Suprapubic skin (tissue), 4 donors: ENCODE measurements at regions not wholly inside any gene's neighbourhood (a gene's known extent, or its start where the extent isn't known, plus 50 kb on each side); places are given as distances from the start of the nearest gene placed in this dataset.

Experiments
- DNase-seq, 2 donors: peaks; one replicate each; pipeline ENCODE4 v3.0.0-alpha.2; 2019; ENCODE audit warnings: low spot score in 2 of 2
- H3K27ac ChIP-seq: fragments of 200-600 bp; sonication (generic); one replicate; pipeline ENCODE4 v1.5.1; 2019
- H3K27me3 ChIP-seq: fragments of 200-600 bp; sonication (generic); one replicate; pipeline ENCODE4 v1.5.1; 2019
- H3K36me3 ChIP-seq: fragments of 200-600 bp; sonication (generic); one replicate; pipeline ENCODE4 v1.5.1; 2019
- H3K4me1 ChIP-seq: fragments of 200-600 bp; sonication (generic); one replicate; pipeline ENCODE4 v1.5.1; 2019
- H3K4me3 ChIP-seq: fragments of 200-600 bp; sonication (generic); one replicate; pipeline ENCODE4 v1.5.1; 2019; ENCODE audit warnings: mild to moderate bottlenecking
- H3K9me3 ChIP-seq: fragments of 200-600 bp; sonication (generic); one replicate; pipeline ENCODE4 v1.5.1; 2019
- CTCF ChIP-seq, 2 donors: fragments of 200-600 bp in 1 of 2; fragments of 450-650 bp in 1 of 2; sonication (generic) in 1 of 2; IDR thresholded peaks; one replicate each; pipeline ENCODE4 v1.5.1; 2016 to 2019; ENCODE audit warnings: antibody characterized with exemption in 2 of 2, mild to moderate bottlenecking in 1 of 2, moderate library complexity in 1 of 2
- EP300 ChIP-seq: sonication (generic); formaldehyde crosslinking; IDR thresholded peaks from one replicate; pipeline ENCODE4 v1.6.1; 2017; ENCODE audit warnings: antibody characterized with exemption
- POLR2A ChIP-seq, 2 donors: fragments of 450-650 bp; IDR thresholded peaks; one replicate each; pipeline ENCODE4 v1.6.1; 2017; ENCODE audit warnings: antibody characterized with exemption in 2 of 2, mild to moderate bottlenecking in 2 of 2, moderate library complexity in 2 of 2
- POLR2AphosphoS5 ChIP-seq, 3 donors: sonication (generic); formaldehyde crosslinking; IDR thresholded peaks; one replicate each; pipeline ENCODE4 v1.6.1; 2017; ENCODE audit warnings: antibody characterized with exemption in 3 of 3
- WGBS: methylation state at CpG from one replicate; pipeline ENCODE4 v1.1.5; 2018; 5-methylcytosine and 5-hydroxymethylcytosine counted together

DNA sequence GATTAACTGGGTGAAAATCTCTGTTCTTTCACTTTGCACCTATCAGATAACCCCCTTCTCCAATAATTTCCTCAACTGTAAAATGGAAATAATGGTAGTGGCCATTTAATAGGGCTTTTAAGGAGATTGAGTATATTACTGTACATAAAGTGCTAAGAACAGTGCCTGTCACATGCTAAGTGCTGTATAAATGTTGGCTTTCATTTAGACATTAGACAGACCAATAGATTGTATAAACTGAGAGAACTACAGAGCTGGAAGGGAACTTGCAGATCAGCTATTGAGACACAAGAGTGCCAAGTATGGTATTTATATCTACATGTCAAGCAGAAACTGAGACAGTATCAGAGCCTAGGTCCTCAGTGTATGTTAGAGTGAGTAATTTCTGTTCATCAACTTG, 934.7 kb downstream of the PLA2G4A start:
- no peaks in the 10 kb centered on the region for H3K36me3 ChIP-seq
- no peaks in the 10 kb centered on the region for H3K9me3 ChIP-seq
- H3K4me1 ChIP-seq, result no peaks in the 10 kb centered on the region
- TF ChIP-seq POLR2AphosphoS5 (IDR thresholded peaks at IDR 0.05), result no peak
- no peak for TF ChIP-seq CTCF (IDR thresholded peaks at IDR 0.05)
- no peak for TF ChIP-seq EP300
- no peak for TF ChIP-seq POLR2A (IDR thresholded peaks at IDR 0.05)
- H3K27me3 ChIP-seq, result no peaks in the 10 kb centered on the region
- H3K4me3 ChIP-seq, result no peak overlapping the region
- H3K27ac ChIP-seq, result no peak overlapping the region
- no peak for DNase-seq

DNA sequence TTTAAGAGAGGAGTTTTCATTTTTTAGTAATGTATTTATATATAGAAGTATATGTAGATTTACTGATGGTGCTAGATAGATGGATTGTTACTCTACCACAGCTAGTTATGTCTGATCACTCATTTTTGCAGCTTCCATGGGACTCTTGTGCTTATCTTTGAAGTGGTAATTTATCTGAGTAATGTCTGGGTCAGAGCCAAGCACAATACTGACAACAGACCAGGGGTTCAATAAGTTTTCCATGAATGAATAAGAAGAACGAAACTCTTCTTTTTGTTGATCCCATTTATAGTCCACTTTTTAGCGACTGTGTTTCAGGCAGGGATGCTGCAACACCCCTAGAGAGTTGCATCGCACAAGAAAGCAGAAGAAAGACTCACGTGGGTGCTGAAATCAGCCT, 935.2 kb downstream of the PLA2G4A start:
- DNase-seq, result no peak
- H3K4me3 ChIP-seq, result no peak overlapping the region
- no peak for TF ChIP-seq POLR2A (IDR thresholded peaks at IDR 0.05)
- no peak for TF ChIP-seq POLR2AphosphoS5 (IDR thresholded peaks at IDR 0.05)
- TF ChIP-seq CTCF (IDR thresholded peaks at IDR 0.05), result no peak
- no peak for TF ChIP-seq EP300
- no peak overlapping the region for H3K27ac ChIP-seq
- no peaks in the 10 kb centered on the region for H3K4me1 ChIP-seq
- H3K27me3 ChIP-seq, result no peaks in the 10 kb centered on the region
- H3K9me3 ChIP-seq, result no peaks in the 10 kb centered on the region
- WGBS, result 86% methylated on average over 4 of the region's 4 CpGs
- no peaks in the 10 kb centered on the region for H3K36me3 ChIP-seq

GRCh38 chr1:187771396-187771795, 942.6 kb downstream of the PLA2G4A start:
- no peak for TF ChIP-seq POLR2AphosphoS5 (IDR thresholded peaks at IDR 0.05)
- TF ChIP-seq CTCF (IDR thresholded peaks at IDR 0.05), result no peak
- TF ChIP-seq EP300, result no peak
- TF ChIP-seq POLR2A (IDR thresholded peaks at IDR 0.05), result no peak
- Histone ChIP-seq H3K27me3 (no peaks in the 10 kb centered on the region), H3K4me1 (no peaks in the 10 kb centered on the region), H3K27ac (no peak overlapping the region), H3K9me3 (no peaks in the 10 kb centered on the region), H3K4me3 (no peak overlapping the region), H3K36me3 (no peaks in the 10 kb centered on the region)
- no peak for DNase-seq
- 32% methylated on average over 2 of the region's 2 CpGs for WGBS

DNA sequence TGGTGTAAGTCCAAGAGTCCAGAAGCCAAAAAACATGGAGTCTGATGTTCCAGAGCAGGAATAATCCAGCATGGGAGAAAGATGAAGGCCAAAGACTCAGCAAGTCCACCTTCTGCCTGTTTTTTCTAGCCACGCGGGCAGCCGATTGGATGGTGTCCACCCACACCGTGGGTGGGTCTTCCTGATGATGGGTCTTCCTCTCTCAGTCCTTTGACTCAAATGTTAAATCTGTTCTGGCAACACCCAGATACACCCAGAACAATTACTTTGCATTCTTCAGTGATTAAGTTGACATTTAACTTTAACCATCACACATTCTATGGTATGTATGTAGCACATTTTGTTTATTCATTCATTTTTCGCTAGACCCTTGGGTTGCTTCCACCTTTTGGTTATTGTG, 944.4 kb downstream of the PLA2G4A start:
- H3K9me3 ChIP-seq, result no peaks in the 10 kb centered on the region
- 89% methylated on average over 5 of the region's 5 CpGs for WGBS
- no peak for TF ChIP-seq POLR2A (IDR thresholded peaks at IDR 0.05)
- TF ChIP-seq CTCF (IDR thresholded peaks at IDR 0.05), result no peak
- no peak overlapping the region for H3K4me3 ChIP-seq
- H3K27me3 ChIP-seq, result no peaks in the 10 kb centered on the region
- H3K4me1 ChIP-seq, result no peaks in the 10 kb centered on the region
- H3K27ac ChIP-seq, result no peak overlapping the region
- no peak for DNase-seq
- H3K36me3 ChIP-seq, result no peaks in the 10 kb centered on the region

DNA sequence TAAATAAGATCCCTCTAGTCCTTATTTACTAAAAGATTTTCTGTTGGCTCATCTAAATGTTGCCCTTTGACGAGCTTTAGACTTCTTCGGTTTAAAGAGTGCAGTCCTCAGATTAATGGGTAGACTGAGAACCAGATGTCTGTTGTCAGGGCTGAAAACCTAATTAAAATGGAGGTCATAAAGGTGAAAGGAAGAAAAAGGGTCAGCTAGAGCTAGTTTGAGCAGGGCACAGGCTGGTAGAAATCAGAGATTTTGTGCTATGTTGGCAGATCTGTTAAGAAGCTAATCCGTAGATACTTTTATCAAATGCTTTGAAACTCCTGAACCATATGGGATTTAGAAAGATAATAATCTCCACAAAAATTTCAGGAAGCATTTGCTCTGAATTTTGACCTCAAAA, 959.0 kb downstream of the PLA2G4A start:
- no peak for DNase-seq
- no peaks in the 10 kb centered on the region for H3K36me3 ChIP-seq
- no peak overlapping the region for H3K4me3 ChIP-seq
- H3K4me1 ChIP-seq, result no peaks in the 10 kb centered on the region
- no peaks in the 10 kb centered on the region for H3K27me3 ChIP-seq
- H3K9me3 ChIP-seq, result peaks cover 3% of the 10 kb centered on the region
- TF ChIP-seq POLR2AphosphoS5 (IDR thresholded peaks at IDR 0.05) (no peak), POLR2A (IDR thresholded peaks at IDR 0.05) (no peak), CTCF (IDR thresholded peaks at IDR 0.05) (no peak), EP300 (no peak)
- H3K27ac ChIP-seq, result no peak overlapping the region
- 55% methylated on average over 3 of the region's 3 CpGs for WGBS
